HG03469 (cell line): ENCODE measurements at regions not wholly inside any gene's neighbourhood (a gene's known extent, or its start where the extent isn't known, plus 50 kb on each side); places are given as distances from the start of the nearest gene placed in this dataset.
A peak's percentile ranks its signal among the peaks of the same experiment; 100 is the strongest.

ENCODE experiments used
- ATAC-seq: cut with Tn5 transposase; IDR thresholded peaks from one replicate; pipeline ENCODE4 v1.9.1; 2021; ENCODE audit warnings: mild to moderate bottlenecking, moderate library complexity, moderate number of reproducible peaks; ENCODE audit not compliant: unreplicated experiment

- no peak for ATAC-seq
Measured at GRCh38 chr2:12155303-12156051, 409.0 kb downstream of the LPIN1 start.

GRCh38 chr2:12156349-12156748 lies 409.9 kb downstream of the LPIN1 start:
- ATAC-seq: no peak

GRCh38 chr2:12161085-12161484 lies 414.7 kb downstream of the LPIN1 start:
- ATAC-seq: no peak

GRCh38 chr2:12162269-12163247 lies 416.1 kb downstream of the LPIN1 start:
- no peak for ATAC-seq

GRCh38 chr2:12163866-12164265 lies 417.4 kb downstream of the LPIN1 start:
- no peak for ATAC-seq

- ATAC-seq: no peak
Measured at GRCh38 chr2:12164689-12165088, 418.3 kb downstream of the LPIN1 start.

GRCh38 chr2:12167525-12168317 lies 421.3 kb downstream of the LPIN1 start:
- no peak for ATAC-seq

- ATAC-seq: no peak
Measured at GRCh38 chr2:12168354-12168753, 421.9 kb downstream of the LPIN1 start.

GRCh38 chr2:12168791-12169388 lies 422.5 kb downstream of the LPIN1 start:
- ATAC-seq: no peak

GRCh38 chr2:12169721-12170120 lies 423.3 kb downstream of the LPIN1 start:
- no peak for ATAC-seq

GRCh38 chr2:12170121-12170520 lies 423.7 kb downstream of the LPIN1 start:
- no peak for ATAC-seq

- no peak for ATAC-seq
Measured at GRCh38 chr2:12173271-12173942, 427.0 kb downstream of the LPIN1 start.

GRCh38 chr2:12173943-12174340 lies 427.5 kb downstream of the LPIN1 start:
- no peak for ATAC-seq

GRCh38 chr2:12175323-12175722 lies 428.9 kb downstream of the LPIN1 start:
- no peak for ATAC-seq

GRCh38 chr2:12176623-12177454 lies 430.4 kb downstream of the LPIN1 start:
- peak; percentile 62 for ATAC-seq

GRCh38 chr2:12177455-12178288 lies 431.2 kb downstream of the LPIN1 start:
- ATAC-seq: peak; percentile 61

GRCh38 chr2:12178289-12179080 lies 432.1 kb downstream of the LPIN1 start:
- no peak for ATAC-seq

- no peak for ATAC-seq
Measured at GRCh38 chr2:12180031-12180430, 433.6 kb downstream of the LPIN1 start.
